Trophoblast cell (in vitro differentiated cells and primary cell): ENCODE measurements at regions not wholly inside any gene's neighbourhood (a gene's known extent, or its start where the extent isn't known, plus 50 kb on each side); places are given as distances from the start of the nearest gene placed in this dataset.

Experiments
- DNase-seq, 2 donors: peaks; one replicate each; pipeline ENCODE4 v3.0.0-alpha.2; 2016
- H2AFZ ChIP-seq: 2 replicates; pipeline ENCODE4 v1.6.1; 2013; ENCODE audit warnings: low read length, moderate library complexity, mild to moderate bottlenecking; ENCODE audit not compliant: insufficient read depth, poor library complexity
- H2AK5ac ChIP-seq: 2 replicates; pipeline ENCODE4 v1.6.1; 2013; ENCODE audit warnings: mild to moderate bottlenecking, low read length
- H2BK120ac ChIP-seq: 2 replicates; pipeline ENCODE4 v1.6.1; 2013; ENCODE audit warnings: low read length, mild to moderate bottlenecking, moderate library complexity; ENCODE audit not compliant: insufficient read depth, poor library complexity
- H2BK12ac ChIP-seq: 2 replicates; pipeline ENCODE4 v1.6.1; 2013; ENCODE audit warnings: mild to moderate bottlenecking, low read length, moderate library complexity
- H2BK5ac ChIP-seq: 2 replicates; pipeline ENCODE4 v1.6.1; 2013; ENCODE audit warnings: low read length, low read depth, moderate library complexity, mild to moderate bottlenecking; ENCODE audit not compliant: poor library complexity
- H3K14ac ChIP-seq: 2 replicates; pipeline ENCODE4 v1.6.1; 2013; ENCODE audit warnings: mild to moderate bottlenecking, low read length
- H3K18ac ChIP-seq: 2 replicates; pipeline ENCODE4 v1.6.1; 2013; ENCODE audit warnings: mild to moderate bottlenecking, low read length
- H3K23ac ChIP-seq: 2 replicates; pipeline ENCODE4 v1.6.1; 2013; ENCODE audit warnings: low read length
- H3K27ac ChIP-seq: 2 replicates; pipeline ENCODE4 v1.5.1; 2013; ENCODE audit warnings: low read depth, mild to moderate bottlenecking, inconsistent platforms, low read length, moderate library complexity
- H3K27me3 ChIP-seq: 2 replicates; pipeline ENCODE4 v1.6.1; 2013; ENCODE audit warnings: inconsistent platforms, mild to moderate bottlenecking, low read length, moderate library complexity; ENCODE audit not compliant: insufficient read depth
- H3K36me3 ChIP-seq, 2 experiments: 1 replicate in 1 of 2; 2 replicates in 1 of 2; pipeline ENCODE4 v1.6.1; 2013; ENCODE audit warnings: low read length in 2 of 2, mild to moderate bottlenecking in 2 of 2, moderate library complexity in 1 of 2; ENCODE audit not compliant: insufficient read depth in 2 of 2, control insufficient read depth in 1 of 2
- H3K4ac ChIP-seq: 2 replicates; pipeline ENCODE4 v1.6.1; 2013; ENCODE audit warnings: low read depth, mild to moderate bottlenecking, low read length, moderate library complexity
- H3K4me1 ChIP-seq, 2 experiments: 1 replicate in 1 of 2; 2 replicates in 1 of 2; pipeline ENCODE4 v1.6.1; 2013; ENCODE audit warnings: low read length in 2 of 2, mild to moderate bottlenecking in 2 of 2, moderate library complexity in 1 of 2; ENCODE audit not compliant: insufficient read depth in 2 of 2, control insufficient read depth in 1 of 2
- H3K4me2 ChIP-seq: 2 replicates; pipeline ENCODE4 v1.6.1; 2013; ENCODE audit warnings: inconsistent platforms, mild to moderate bottlenecking, low read length, moderate library complexity
- H3K4me3 ChIP-seq: 2 replicates; pipeline ENCODE4 v1.5.1; 2013; ENCODE audit warnings: mild to moderate bottlenecking, low read depth, low read length, inconsistent platforms
- H3K79me1 ChIP-seq: one replicate; pipeline ENCODE4 v1.6.1; 2013; ENCODE audit warnings: low read length
- H3K79me2 ChIP-seq: 2 replicates; pipeline ENCODE4 v1.6.1; 2013; ENCODE audit warnings: low read length, mild to moderate bottlenecking; ENCODE audit not compliant: control insufficient read depth, insufficient read depth, poor library complexity
- H3K9ac ChIP-seq: 2 replicates; pipeline ENCODE4 v1.6.1; 2013; ENCODE audit warnings: mild to moderate bottlenecking, low read length
- H3K9me3 ChIP-seq: 2 replicates; pipeline ENCODE4 v1.6.1; 2013; ENCODE audit warnings: low read depth, mild to moderate bottlenecking, control low read depth, inconsistent platforms, low read length; ENCODE audit not compliant: insufficient read depth
- H4K12ac ChIP-seq: 2 replicates; pipeline ENCODE4 v1.6.1; 2013; ENCODE audit warnings: low read depth, mild to moderate bottlenecking, low read length, moderate library complexity
- H4K8ac ChIP-seq: 2 replicates; pipeline ENCODE4 v1.6.1; 2013; ENCODE audit warnings: low read depth, mild to moderate bottlenecking, low read length, moderate library complexity
- H4K91ac ChIP-seq: one replicate; pipeline ENCODE4 v1.6.1; 2013; ENCODE audit warnings: low read depth, mild to moderate bottlenecking, low read length, moderate library complexity
- WGBS: extraction: QIAGEN DNeasy Blood & Tissue Kit; methylation state at CpG from one replicate; pipeline ENCODE4 v1.1.7; 2013; ENCODE audit warnings: missing lambda C conversion rate; ENCODE audit not compliant: insufficient read length, insufficient coverage; ENCODE audit errors: extremely low coverage; 5-methylcytosine and 5-hydroxymethylcytosine counted together

GRCh38 chr3:30384546-30385072 is 221.8 kb upstream of the TGFBR2 start:
- H2AK5ac ChIP-seq = no peak overlapping the region
- H3K36me3 ChIP-seq = no peaks in the 10 kb centered on the region
- H3K18ac ChIP-seq = no peak overlapping the region
- no peak overlapping the region for H3K4me3 ChIP-seq
- no peak overlapping the region for H3K27ac ChIP-seq
- H3K4me1 ChIP-seq = no peaks in the 10 kb centered on the region
- H2BK12ac ChIP-seq = no peak overlapping the region
- DNase-seq = no peak
- no peak overlapping the region for H2BK5ac ChIP-seq
- no peak overlapping the region for H4K8ac ChIP-seq
- H3K23ac ChIP-seq = no peak overlapping the region
- no peak overlapping the region for H3K14ac ChIP-seq
- no peak overlapping the region for H3K4me2 ChIP-seq
- H3K4ac ChIP-seq = no peak overlapping the region
- no peak overlapping the region for H2BK120ac ChIP-seq
- H3K27me3 ChIP-seq = no peaks in the 10 kb centered on the region
- WGBS = no CpG with 5 or more reads among the region's 2 CpGs
- H4K91ac ChIP-seq = no peak overlapping the region
- no peaks in the 10 kb centered on the region for H3K9me3 ChIP-seq
- no peak overlapping the region for H2AFZ ChIP-seq
- H3K79me1 ChIP-seq = no peaks in the 10 kb centered on the region
- no peaks in the 10 kb centered on the region for H3K79me2 ChIP-seq
- H3K9ac ChIP-seq = no peak overlapping the region
- no peak overlapping the region for H4K12ac ChIP-seq

DNA sequence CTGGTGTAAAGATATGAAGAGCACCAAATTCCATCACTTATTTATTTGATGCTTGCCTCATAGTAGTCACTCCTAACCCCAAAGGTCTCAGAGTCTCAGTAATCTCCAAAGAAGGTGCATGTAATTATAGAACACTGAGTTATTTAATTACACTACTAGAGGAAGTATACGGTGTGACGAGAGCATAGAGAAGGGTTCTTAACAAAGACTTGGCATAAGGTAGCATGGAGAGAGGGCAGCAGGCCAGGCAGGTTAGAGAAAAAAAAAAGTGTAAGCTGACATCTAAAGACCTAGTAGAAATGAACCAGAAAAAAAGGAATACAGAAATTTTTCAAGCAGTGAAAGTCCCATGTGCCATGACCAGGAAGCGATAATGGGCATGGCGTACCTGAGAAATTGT is 213.3 kb upstream of the TGFBR2 start:
- Histone ChIP-seq H2BK5ac (no peak overlapping the region), H4K8ac (no peak overlapping the region), H3K9me3 (no peaks in the 10 kb centered on the region), H2AK5ac (no peak overlapping the region), H4K91ac (no peak overlapping the region), H3K27me3 (no peaks in the 10 kb centered on the region), H3K4me3 (no peak overlapping the region), H2AFZ (no peak overlapping the region), H3K4me1 (no peaks in the 10 kb centered on the region), H3K79me1 (no peaks in the 10 kb centered on the region), H4K12ac (no peak overlapping the region), H3K4me2 (no peak overlapping the region), H3K14ac (no peak overlapping the region), H3K18ac (no peak overlapping the region), H2BK12ac (no peak overlapping the region), H3K27ac (no peak overlapping the region), H2BK120ac (no peak overlapping the region), H3K4ac (no peak overlapping the region), H3K79me2 (no peaks in the 10 kb centered on the region), H3K9ac (no peak overlapping the region), H3K36me3 (no peaks in the 10 kb centered on the region), H3K23ac (no peak overlapping the region)
- no CpG with 5 or more reads among the region's 4 CpGs for WGBS
- no peak for DNase-seq

DNA sequence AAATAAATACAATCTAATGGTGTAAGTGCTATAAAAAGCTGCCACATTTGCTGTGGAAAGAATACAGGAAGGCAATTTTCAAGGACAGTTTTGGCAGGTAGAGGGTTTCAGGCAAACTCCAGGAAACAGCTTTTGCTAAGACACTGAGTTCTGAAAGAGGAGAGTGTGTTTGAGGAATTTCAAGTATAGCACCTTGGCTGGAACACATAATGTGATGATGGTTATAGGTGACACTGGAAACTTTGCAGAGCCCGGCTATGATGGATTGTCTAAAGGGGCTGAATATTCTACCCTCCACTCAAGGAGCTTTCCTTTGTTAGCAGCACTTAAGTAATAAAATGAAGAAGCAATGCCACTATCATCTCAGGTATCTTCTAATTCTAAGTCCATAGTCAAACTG is 209.4 kb upstream of the TGFBR2 start:
- H4K12ac ChIP-seq = no peak overlapping the region
- no CpG with 5 or more reads among the region's 1 CpG for WGBS
- H3K9me3 ChIP-seq = no peaks in the 10 kb centered on the region
- no peak overlapping the region for H3K14ac ChIP-seq
- H3K4ac ChIP-seq = no peak overlapping the region
- no peak overlapping the region for H2BK5ac ChIP-seq
- H2BK120ac ChIP-seq = no peak overlapping the region
- no peak overlapping the region for H4K8ac ChIP-seq
- H2AK5ac ChIP-seq = no peak overlapping the region
- no peak overlapping the region for H2AFZ ChIP-seq
- no peaks in the 10 kb centered on the region for H3K79me1 ChIP-seq
- no peak overlapping the region for H2BK12ac ChIP-seq
- no peak overlapping the region for H4K91ac ChIP-seq
- H3K9ac ChIP-seq = no peak overlapping the region
- H3K23ac ChIP-seq = no peak overlapping the region
- no peaks in the 10 kb centered on the region for H3K27me3 ChIP-seq
- H3K4me1 ChIP-seq = no peaks in the 10 kb centered on the region
- H3K36me3 ChIP-seq = no peaks in the 10 kb centered on the region
- no peak overlapping the region for H3K27ac ChIP-seq
- DNase-seq = no peak
- H3K18ac ChIP-seq = no peak overlapping the region
- no peak overlapping the region for H3K4me2 ChIP-seq
- H3K79me2 ChIP-seq = peaks cover 1% of the 10 kb centered on the region
- no peak overlapping the region for H3K4me3 ChIP-seq

DNA sequence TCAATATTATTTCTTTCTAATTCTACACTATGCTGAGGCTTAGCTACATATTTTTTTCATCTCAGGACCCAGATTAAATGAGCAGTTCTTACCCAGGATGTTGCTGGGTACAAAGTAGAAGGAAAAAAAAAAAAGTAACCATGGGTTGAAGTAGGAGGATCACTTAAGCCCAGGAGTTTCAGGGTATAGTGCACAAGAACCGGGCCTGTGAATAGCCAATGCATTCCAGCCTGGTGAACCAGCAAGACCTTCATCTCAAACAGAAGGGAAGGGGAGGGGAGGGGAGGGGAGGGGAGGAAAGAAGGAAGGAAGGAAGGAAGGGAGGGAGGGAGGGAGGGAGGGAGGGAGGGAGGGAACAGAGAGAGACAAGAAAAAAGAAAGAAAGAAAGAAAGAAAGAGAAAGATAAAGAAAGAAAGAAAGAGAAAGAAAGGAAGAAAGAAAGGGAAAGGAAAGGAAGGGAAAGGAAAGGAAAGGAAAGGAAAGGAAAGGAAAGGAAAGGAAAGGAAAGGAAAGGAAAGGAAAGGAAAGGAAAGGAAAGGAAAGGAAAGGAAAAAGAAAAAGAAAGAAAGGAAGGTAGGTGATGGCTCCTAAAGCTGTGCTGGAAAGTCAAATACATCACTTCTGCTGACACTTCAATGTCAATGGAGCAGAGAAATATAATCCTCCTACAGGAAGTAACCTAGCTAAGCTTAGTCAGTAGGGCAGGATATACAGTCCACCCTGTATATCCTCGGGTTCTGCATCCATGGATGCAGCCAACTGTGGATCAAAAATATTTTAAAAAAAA is 206.8 kb upstream of the TGFBR2 start:
- Histone ChIP-seq H3K9me3 (no peaks in the 10 kb centered on the region), H3K23ac (no peak overlapping the region), H4K91ac (no peak overlapping the region), H3K14ac (no peak overlapping the region), H2AK5ac (no peak overlapping the region), H3K4me3 (no peak overlapping the region), H3K4ac (no peak overlapping the region), H3K79me1 (no peaks in the 10 kb centered on the region), H3K9ac (no peak overlapping the region), H2AFZ (no peak overlapping the region), H4K8ac (no peak overlapping the region), H4K12ac (no peak overlapping the region), H2BK12ac (no peak overlapping the region), H3K18ac (no peak overlapping the region), H3K27ac (no peak overlapping the region), H3K4me2 (no peak overlapping the region), H2BK5ac (no peak overlapping the region), H2BK120ac (no peak overlapping the region), H3K27me3 (no peaks in the 10 kb centered on the region), H3K4me1 (no peaks in the 10 kb centered on the region), H3K79me2 (peaks cover 1% of the 10 kb centered on the region), H3K36me3 (no peaks in the 10 kb centered on the region)
- no peak for DNase-seq
- no CpG with 5 or more reads among the region's 2 CpGs for WGBS
